ENCODE measurements at regions not wholly inside any gene's neighbourhood (a gene's known extent, or its start where the extent isn't known, plus 50 kb on each side); places are given as distances from the start of the nearest gene placed in this dataset.

- Histone ChIP-seq H3K27ac (ENCODE audit: low read depth, low read length) (no peak overlapping the region), H3K9me3 (ENCODE audit: insufficient read depth, low read depth, low read length) (no peaks in the 10 kb centered on the region), H3K4me2 (ENCODE audit: low read length) (no peak overlapping the region), H4K20me1 (ENCODE audit: insufficient read depth, low read length) (no peaks in the 10 kb centered on the region), H3K36me3 (ENCODE audit: insufficient read depth, low read length) (no peaks in the 10 kb centered on the region), H3K4me1 (ENCODE audit: insufficient read depth, low read length) (no peaks in the 10 kb centered on the region), H3K9ac (ENCODE audit: low read length) (no peak overlapping the region), H3K79me2 (ENCODE audit: insufficient read depth, low read length) (no peaks in the 10 kb centered on the region), H2AFZ (ENCODE audit: low read depth, low read length) (no peak overlapping the region), H3K4me3 (ENCODE audit: insufficient read depth, low read depth, low read length) (no peak overlapping the region), H3K27me3 (ENCODE audit: insufficient read depth, low read length) (no peaks in the 10 kb centered on the region)
- no peak overlapping the region for H3K4me3 Mint-ChIP-seq (ENCODE audit: unreplicated experiment)
- no peak overlapping the region for H3K27ac Mint-ChIP-seq (ENCODE audit: unreplicated experiment)
- no peaks in the 10 kb centered on the region for H3K27me3 Mint-ChIP-seq (ENCODE audit: low read depth, unreplicated experiment)
- H3K36me3 Mint-ChIP-seq (ENCODE audit: low read depth, unreplicated experiment), result no peaks in the 10 kb centered on the region
- peaks cover 3% of the 10 kb centered on the region for H3K9me3 Mint-ChIP-seq (ENCODE audit: unreplicated experiment)
- no peaks in the 10 kb centered on the region for H3K4me1 Mint-ChIP-seq (ENCODE audit: low read depth, unreplicated experiment)
- no peak for FAIRE-seq
- TF ChIP-seq CTCF (IDR thresholded peaks at IDR 0.05; ENCODE audit: insufficient read depth, low read depth, low read length) (no peak), EZH2 (IDR thresholded peaks at IDR 0.05; ENCODE audit: insufficient read depth, low read length) (no peak)
- no peak for DNase-seq (ENCODE audit: low read depth)
These were observed 120.9 kb downstream of the ANKRD50 start for GRCh38 chr4:124591637-124592036.

- H3K4me3 Mint-ChIP-seq (ENCODE audit: unreplicated experiment), result no peak overlapping the region
- H3K27ac Mint-ChIP-seq (ENCODE audit: unreplicated experiment), result no peak overlapping the region
- H3K79me2 ChIP-seq (ENCODE audit: insufficient read depth, low read length), result no peaks in the 10 kb centered on the region
- no peaks in the 10 kb centered on the region for H3K4me1 ChIP-seq (ENCODE audit: insufficient read depth, low read length)
- no peaks in the 10 kb centered on the region for H3K36me3 ChIP-seq (ENCODE audit: insufficient read depth, low read length)
- no peaks in the 10 kb centered on the region for H3K4me1 Mint-ChIP-seq (ENCODE audit: low read depth, unreplicated experiment)
- no peak overlapping the region for H3K4me3 ChIP-seq (ENCODE audit: insufficient read depth, low read depth, low read length)
- DNase-seq (ENCODE audit: low read depth) (no peak), FAIRE-seq (no peak)
- H3K9me3 ChIP-seq (ENCODE audit: insufficient read depth, low read depth, low read length), result no peaks in the 10 kb centered on the region
- H3K36me3 Mint-ChIP-seq (ENCODE audit: low read depth, unreplicated experiment), result no peaks in the 10 kb centered on the region
- no peaks in the 10 kb centered on the region for H4K20me1 ChIP-seq (ENCODE audit: insufficient read depth, low read length)
- no peak overlapping the region for H3K4me2 ChIP-seq (ENCODE audit: low read length)
- no peaks in the 10 kb centered on the region for H3K27me3 Mint-ChIP-seq (ENCODE audit: low read depth, unreplicated experiment)
- no peak overlapping the region for H3K27ac ChIP-seq (ENCODE audit: low read depth, low read length)
- peaks cover 3% of the 10 kb centered on the region for H3K9me3 Mint-ChIP-seq (ENCODE audit: unreplicated experiment)
- no peak overlapping the region for H3K9ac ChIP-seq (ENCODE audit: low read length)
- no peak overlapping the region for H2AFZ ChIP-seq (ENCODE audit: low read depth, low read length)
- no peak for TF ChIP-seq EZH2 (IDR thresholded peaks at IDR 0.05; ENCODE audit: insufficient read depth, low read length)
- TF ChIP-seq CTCF (IDR thresholded peaks at IDR 0.05; ENCODE audit: insufficient read depth, low read depth, low read length), result no peak
- no peaks in the 10 kb centered on the region for H3K27me3 ChIP-seq (ENCODE audit: insufficient read depth, low read length)
These were observed 119.0 kb downstream of the ANKRD50 start for GRCh38 chr4:124593494-124593893.

- no peaks in the 10 kb centered on the region for H3K9me3 ChIP-seq (ENCODE audit: insufficient read depth, low read depth, low read length)
- no peak overlapping the region for H3K4me3 ChIP-seq (ENCODE audit: insufficient read depth, low read depth, low read length)
- Mint-ChIP-seq H3K36me3 (ENCODE audit: low read depth, unreplicated experiment) (no peaks in the 10 kb centered on the region), H3K4me3 (ENCODE audit: unreplicated experiment) (no peak overlapping the region), H3K27me3 (ENCODE audit: low read depth, unreplicated experiment) (no peaks in the 10 kb centered on the region), H3K27ac (ENCODE audit: unreplicated experiment) (no peak overlapping the region), H3K4me1 (ENCODE audit: low read depth, unreplicated experiment) (no peaks in the 10 kb centered on the region), H3K9me3 (ENCODE audit: unreplicated experiment) (no peaks in the 10 kb centered on the region)
- FAIRE-seq (no peak), DNase-seq (ENCODE audit: low read depth) (no peak)
- no peak for TF ChIP-seq CTCF (IDR thresholded peaks at IDR 0.05; ENCODE audit: insufficient read depth, low read depth, low read length)
- TF ChIP-seq EZH2 (IDR thresholded peaks at IDR 0.05; ENCODE audit: insufficient read depth, low read length), result no peak
- no peaks in the 10 kb centered on the region for H4K20me1 ChIP-seq (ENCODE audit: insufficient read depth, low read length)
- H3K79me2 ChIP-seq (ENCODE audit: insufficient read depth, low read length), result no peaks in the 10 kb centered on the region
- no peak overlapping the region for H3K9ac ChIP-seq (ENCODE audit: low read length)
- H2AFZ ChIP-seq (ENCODE audit: low read depth, low read length), result no peak overlapping the region
- H3K27ac ChIP-seq (ENCODE audit: low read depth, low read length), result no peak overlapping the region
- H3K4me2 ChIP-seq (ENCODE audit: low read length), result no peak overlapping the region
- no peaks in the 10 kb centered on the region for H3K36me3 ChIP-seq (ENCODE audit: insufficient read depth, low read length)
- no peaks in the 10 kb centered on the region for H3K27me3 ChIP-seq (ENCODE audit: insufficient read depth, low read length)
- no peaks in the 10 kb centered on the region for H3K4me1 ChIP-seq (ENCODE audit: insufficient read depth, low read length)
These were observed 117.6 kb downstream of the ANKRD50 start for GRCh38 chr4:124594945-124595344.
